ENCODE measurements at regions not wholly inside any gene's neighbourhood (a gene's known extent, or its start where the extent isn't known, plus 50 kb on each side); places are given as distances from the start of the nearest gene placed in this dataset.

- TF ChIP-seq CTCF (conservative IDR thresholded peaks at IDR 0.05; ENCODE audit: low read depth in 2 of 2) = no peak
- TF ChIP-seq REST (IDR thresholded peaks at IDR 0.05; ENCODE audit: unreplicated experiment) = no peak
- TF ChIP-seq POLR2AphosphoS5 (IDR thresholded peaks at IDR 0.05; ENCODE audit: low read depth) = no peak
- no peak for TF ChIP-seq STAT1 (IDR thresholded peaks at IDR 0.05; ENCODE audit: unreplicated experiment)
- TF ChIP-seq JUNB (IDR thresholded peaks at IDR 0.05; ENCODE audit: unreplicated experiment) = no peak
- TF ChIP-seq CREB1 (CRISPR knock-in tag; IDR thresholded peaks at IDR 0.05; ENCODE audit: low read depth) = no peak
- no peak for TF ChIP-seq EZH2 (IDR thresholded peaks at IDR 0.05; ENCODE audit: low read depth, unreplicated experiment)
These were observed 659.4 kb downstream of the TENT5A start for GRCh38 chr6:81093051-81093450.

Data from GM23338 (cell line).